Chondrocyte (in vitro differentiated cells): ENCODE measurements at regions not wholly inside any gene's neighbourhood (a gene's known extent, or its start where the extent isn't known, plus 50 kb on each side); places are given as distances from the start of the nearest gene placed in this dataset.

ENCODE experiments used
- DNase-seq: peaks from one replicate; pipeline ENCODE4 v3.0.0; 2021; ENCODE audit warnings: mixed read lengths, low spot score
- H3K27ac Mint-ChIP-seq: one replicate; pipeline ENCODE4 v1.8.0; 2021; ENCODE audit warnings: mild to moderate bottlenecking, moderate library complexity, mixed read lengths; ENCODE audit not compliant: unreplicated experiment
- H3K27me3 Mint-ChIP-seq: 2 replicates; pipeline ENCODE4 v1.8.0; 2021; ENCODE audit warnings: low read depth, mixed read lengths
- H3K36me3 Mint-ChIP-seq: 2 replicates; pipeline ENCODE4 v1.8.0; 2021; ENCODE audit warnings: low read depth, mixed read lengths
- H3K4me1 Mint-ChIP-seq: 2 replicates; pipeline ENCODE4 v1.8.0; 2021; ENCODE audit warnings: low read depth, mild to moderate bottlenecking, mixed read lengths
- H3K4me3 Mint-ChIP-seq: one replicate; pipeline ENCODE4 v1.8.0; 2021; ENCODE audit warnings: mild to moderate bottlenecking, moderate library complexity, mixed read lengths; ENCODE audit not compliant: unreplicated experiment
- H3K9me3 Mint-ChIP-seq: 2 replicates; pipeline ENCODE4 v1.8.0; 2021; ENCODE audit warnings: low read depth, mixed read lengths
- TF ChIP-seq, protein P1 (sequence below): fragments of 200-600 bp; sonication (generic); IDR thresholded peaks from 2 replicates; pipeline ENCODE4 v1.5.0; 2021; ENCODE audit warnings: antibody characterized with exemption, mild to moderate bottlenecking, moderate library complexity

DNA sequence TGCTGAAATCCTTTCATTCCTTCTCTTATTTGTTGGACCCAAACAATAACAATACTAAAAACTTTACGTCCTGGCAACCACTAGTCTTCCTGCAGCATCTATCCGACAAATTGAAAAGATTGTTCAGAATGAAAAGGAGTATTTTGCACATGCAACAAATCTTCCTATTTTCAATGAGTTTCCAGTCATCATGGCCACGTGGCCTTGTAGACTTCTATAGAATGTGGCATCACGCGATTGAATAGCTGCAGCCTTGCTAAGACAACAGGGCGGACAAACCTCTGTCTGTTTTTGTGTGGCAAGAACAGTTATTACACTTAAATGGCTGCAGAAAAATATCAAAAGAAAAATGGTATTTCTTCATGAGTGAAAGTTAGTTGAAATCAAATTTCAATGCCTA, 297.9 kb upstream of the LCORL start:
- H3K4me3 Mint-ChIP-seq, result no peak overlapping the region
- no peaks in the 10 kb centered on the region for H3K4me1 Mint-ChIP-seq
- H3K9me3 Mint-ChIP-seq, result peaks cover 2% of the 10 kb centered on the region
- H3K36me3 Mint-ChIP-seq, result no peaks in the 10 kb centered on the region
- TF ChIP-seq, protein P1, sequence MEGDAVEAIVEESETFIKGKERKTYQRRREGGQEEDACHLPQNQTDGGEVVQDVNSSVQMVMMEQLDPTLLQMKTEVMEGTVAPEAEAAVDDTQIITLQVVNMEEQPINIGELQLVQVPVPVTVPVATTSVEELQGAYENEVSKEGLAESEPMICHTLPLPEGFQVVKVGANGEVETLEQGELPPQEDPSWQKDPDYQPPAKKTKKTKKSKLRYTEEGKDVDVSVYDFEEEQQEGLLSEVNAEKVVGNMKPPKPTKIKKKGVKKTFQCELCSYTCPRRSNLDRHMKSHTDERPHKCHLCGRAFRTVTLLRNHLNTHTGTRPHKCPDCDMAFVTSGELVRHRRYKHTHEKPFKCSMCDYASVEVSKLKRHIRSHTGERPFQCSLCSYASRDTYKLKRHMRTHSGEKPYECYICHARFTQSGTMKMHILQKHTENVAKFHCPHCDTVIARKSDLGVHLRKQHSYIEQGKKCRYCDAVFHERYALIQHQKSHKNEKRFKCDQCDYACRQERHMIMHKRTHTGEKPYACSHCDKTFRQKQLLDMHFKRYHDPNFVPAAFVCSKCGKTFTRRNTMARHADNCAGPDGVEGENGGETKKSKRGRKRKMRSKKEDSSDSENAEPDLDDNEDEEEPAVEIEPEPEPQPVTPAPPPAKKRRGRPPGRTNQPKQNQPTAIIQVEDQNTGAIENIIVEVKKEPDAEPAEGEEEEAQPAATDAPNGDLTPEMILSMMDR, result no peak
- no peaks in the 10 kb centered on the region for H3K27me3 Mint-ChIP-seq
- H3K27ac Mint-ChIP-seq, result no peak overlapping the region
- no peak for DNase-seq

DNA sequence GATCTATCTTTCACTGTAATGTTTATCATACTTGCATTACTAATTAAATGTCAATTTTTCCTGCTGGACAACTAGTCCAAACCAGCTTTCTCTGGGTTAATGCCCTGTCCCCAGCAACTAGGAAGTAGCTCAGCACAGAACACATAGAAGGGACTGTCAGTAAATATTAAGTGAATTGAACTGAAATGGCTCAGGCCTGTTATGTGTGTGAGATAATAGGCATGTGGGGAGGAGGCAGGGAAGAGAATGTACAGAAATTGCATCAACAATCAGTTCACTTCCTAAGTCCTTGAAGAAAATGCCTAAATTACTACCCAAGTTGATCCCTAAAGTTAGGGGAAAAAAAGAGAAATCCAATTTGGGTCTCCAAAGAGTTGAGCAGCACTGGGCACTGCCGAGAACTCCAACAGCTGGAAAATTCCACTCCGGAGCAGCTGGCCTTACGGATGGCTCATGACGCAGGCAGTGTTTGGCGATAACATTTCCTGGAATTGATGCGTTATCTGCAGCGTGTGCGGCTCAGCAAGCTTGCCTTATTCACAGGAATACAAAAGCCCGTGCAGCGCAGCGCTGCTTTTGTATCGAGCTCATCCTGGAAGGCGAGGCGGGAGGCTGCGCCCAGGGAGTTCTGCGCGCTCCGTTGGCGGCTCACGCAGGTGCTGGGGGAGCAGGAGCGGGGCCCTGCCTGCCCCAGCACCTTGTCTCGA, 297.3 kb upstream of the LCORL start:
- no peaks in the 10 kb centered on the region for H3K4me1 Mint-ChIP-seq
- H3K27me3 Mint-ChIP-seq, result peaks cover 2% of the 10 kb centered on the region
- TF ChIP-seq, protein P1, result no peak
- DNase-seq, result no peak
- no peak overlapping the region for H3K27ac Mint-ChIP-seq
- no peak overlapping the region for H3K4me3 Mint-ChIP-seq
- H3K36me3 Mint-ChIP-seq, result no peaks in the 10 kb centered on the region
- peaks cover 2% of the 10 kb centered on the region for H3K9me3 Mint-ChIP-seq

DNA sequence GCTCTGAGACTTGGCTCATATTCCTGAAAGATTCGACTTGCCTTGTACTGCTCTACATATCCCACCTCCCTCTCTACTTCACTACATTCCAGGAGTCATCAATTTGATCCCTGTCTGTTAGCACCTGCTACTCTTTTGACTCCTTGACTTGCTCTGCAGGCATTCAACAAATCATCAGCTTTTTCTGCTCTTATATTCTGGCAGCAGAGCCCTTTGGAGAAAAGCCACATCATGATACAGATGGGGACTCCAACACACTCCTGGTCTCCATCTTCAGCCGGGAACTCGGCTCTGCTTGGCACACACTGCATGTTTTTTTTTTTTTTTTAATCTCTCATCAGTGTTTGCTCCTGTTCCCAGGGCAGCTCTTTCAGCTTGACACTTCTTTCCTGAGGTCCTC, 293.2 kb upstream of the LCORL start:
- H3K9me3 Mint-ChIP-seq, result peaks cover 4% of the 10 kb centered on the region
- TF ChIP-seq, protein P1, result no peak
- H3K27me3 Mint-ChIP-seq, result peaks cover 2% of the 10 kb centered on the region

DNA sequence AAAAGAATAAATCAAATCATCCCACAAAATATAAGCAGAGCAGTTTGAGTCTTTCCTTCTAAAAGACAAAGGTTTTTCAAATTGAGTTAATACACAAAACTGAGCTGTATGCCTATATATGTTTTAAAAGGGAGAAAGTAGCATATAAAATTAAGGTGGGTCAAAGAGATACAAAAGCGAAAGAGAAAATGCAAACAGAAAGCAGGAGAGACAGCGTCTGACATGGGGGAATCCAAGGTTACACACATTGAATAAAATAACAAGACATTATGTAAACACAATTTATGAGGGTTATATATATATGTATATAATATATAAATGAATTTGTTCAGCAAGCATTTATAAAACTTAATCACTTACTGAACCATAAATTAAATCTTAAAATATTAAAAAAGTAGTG, 276.1 kb upstream of the LCORL start:
- no peak overlapping the region for H3K4me3 Mint-ChIP-seq
- no peak for DNase-seq
- no peaks in the 10 kb centered on the region for H3K4me1 Mint-ChIP-seq
- no peaks in the 10 kb centered on the region for H3K27me3 Mint-ChIP-seq
- no peak overlapping the region for H3K27ac Mint-ChIP-seq
- no peaks in the 10 kb centered on the region for H3K36me3 Mint-ChIP-seq
- no peaks in the 10 kb centered on the region for H3K9me3 Mint-ChIP-seq
- TF ChIP-seq, protein P1, result no peak

More for the DNA sequence above, 293.2 kb upstream of the LCORL start:
- no peak overlapping the region for H3K27ac Mint-ChIP-seq
- DNase-seq, result no peak
- no peaks in the 10 kb centered on the region for H3K4me1 Mint-ChIP-seq
- H3K36me3 Mint-ChIP-seq, result no peaks in the 10 kb centered on the region
- H3K4me3 Mint-ChIP-seq, result no peak overlapping the region

DNA sequence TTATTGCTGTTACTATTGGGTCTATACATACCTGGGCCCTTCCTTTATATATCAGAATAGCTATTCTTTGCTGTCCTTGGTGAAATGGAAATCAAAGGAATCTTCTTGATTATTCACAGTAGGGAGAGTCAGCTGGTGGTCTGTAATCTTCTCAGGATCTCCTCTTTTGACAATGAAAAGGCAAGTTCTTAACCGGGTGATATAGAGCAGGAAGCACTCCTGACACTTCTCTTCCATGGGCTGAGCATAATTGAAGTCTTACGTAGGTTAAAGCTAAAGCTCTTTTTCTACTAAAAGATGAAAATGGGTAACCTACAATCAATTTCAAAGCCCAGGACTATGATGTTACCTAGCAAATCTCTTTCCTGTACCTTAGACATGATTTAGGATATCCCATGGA, 274.9 kb upstream of the LCORL start:
- Mint-ChIP-seq H3K9me3 (peaks cover 3% of the 10 kb centered on the region), H3K36me3 (no peaks in the 10 kb centered on the region), H3K4me1 (no peaks in the 10 kb centered on the region), H3K27me3 (no peaks in the 10 kb centered on the region), H3K4me3 (no peak overlapping the region), H3K27ac (no peak overlapping the region)
- TF ChIP-seq, protein P1, result no peak
- DNase-seq, result no peak
